C4-2B (cell line): ENCODE measurements at regions not wholly inside any gene's neighbourhood (a gene's known extent, or its start where the extent isn't known, plus 50 kb on each side); places are given as distances from the start of the nearest gene placed in this dataset.

Source experiments
- CTCF ChIP-seq: fragments of 450-650 bp; conservative IDR thresholded peaks from 2 replicates; pipeline ENCODE4 v1.5.1; 2017; ENCODE audit warnings: mild to moderate bottlenecking
- ZFX ChIP-seq: fragments of 450-650 bp; IDR thresholded peaks from 2 replicates; pipeline ENCODE4 v1.6.1; 2017

GRCh38 chr5:154132718-154133307 is 57.7 kb upstream of the GALNT10 start:
- TF ChIP-seq CTCF: no peak
- no peak for TF ChIP-seq ZFX
